GM19351 (cell line): ENCODE measurements at regions not wholly inside any gene's neighbourhood (a gene's known extent, or its start where the extent isn't known, plus 50 kb on each side); places are given as distances from the start of the nearest gene placed in this dataset.
"Not testable (repeated sequence)": the region's sequence is repeated elsewhere in the genome, so short reads cannot be mapped to it uniquely, and the experiment has no call there.

Experiments
- ATAC-seq: cut with Tn5 transposase; IDR thresholded peaks from one replicate; pipeline ENCODE4 v1.9.1; 2021; ENCODE audit warnings: mild to moderate bottlenecking, moderate library complexity; ENCODE audit not compliant: unreplicated experiment

- ATAC-seq, result no peak
Observed at GRCh38 chr4:177177541-177178081, 132.1 kb upstream of the NEIL3 start.

- no peak for ATAC-seq
Observed at GRCh38 chr4:177178246-177178645, 131.4 kb upstream of the NEIL3 start.

- ATAC-seq, result no peak
Observed at GRCh38 chr4:177182166-177182565, 127.5 kb upstream of the NEIL3 start.

- ATAC-seq, result no peak
Observed at GRCh38 chr4:177182728-177183127, 126.9 kb upstream of the NEIL3 start.

GRCh38 chr4:177185151-177185550, 124.5 kb upstream of the NEIL3 start:
- no peak for ATAC-seq

GRCh38 chr4:177185579-177185978, 124.1 kb upstream of the NEIL3 start:
- ATAC-seq, result no peak

- ATAC-seq, result no peak
Observed at GRCh38 chr4:177187371-177187770, 122.3 kb upstream of the NEIL3 start.

GRCh38 chr4:177190995-177191580, 118.6 kb upstream of the NEIL3 start:
- no peak for ATAC-seq

GRCh38 chr4:177191586-177191985, 118.1 kb upstream of the NEIL3 start:
- ATAC-seq, result no peak

- ATAC-seq, result no peak
Observed at GRCh38 chr4:177191991-177192390, 117.7 kb upstream of the NEIL3 start.

- ATAC-seq, result not testable (repeated sequence)
Observed at GRCh38 chr4:177193024-177193715, 116.5 kb upstream of the NEIL3 start.

GRCh38 chr4:177194906-177195305, 114.8 kb upstream of the NEIL3 start:
- no peak for ATAC-seq

GRCh38 chr4:177196615-177197014, 113.1 kb upstream of the NEIL3 start:
- no peak for ATAC-seq

- ATAC-seq, result no peak
Observed at GRCh38 chr4:177201614-177202013, 108.1 kb upstream of the NEIL3 start.

- no peak for ATAC-seq
Observed at GRCh38 chr4:177204126-177204525, 105.5 kb upstream of the NEIL3 start.

- no peak for ATAC-seq
Observed at GRCh38 chr4:177214935-177215334, 94.7 kb upstream of the NEIL3 start.

- no peak for ATAC-seq
Observed at GRCh38 chr4:177220376-177220775, 89.3 kb upstream of the NEIL3 start.

GRCh38 chr4:177222781-177223180, 86.9 kb upstream of the NEIL3 start:
- no peak for ATAC-seq

- peak; percentile 94 for ATAC-seq
Observed at GRCh38 chr4:177225605-177226004, 84.1 kb upstream of the NEIL3 start.

GRCh38 chr4:177227636-177228035, 82.0 kb upstream of the NEIL3 start:
- no peak for ATAC-seq

- ATAC-seq, result no peak
Observed at GRCh38 chr4:177228599-177228998, 81.1 kb upstream of the NEIL3 start.

GRCh38 chr4:177229331-177229730, 80.3 kb upstream of the NEIL3 start:
- ATAC-seq, result no peak

- no peak for ATAC-seq
Observed at GRCh38 chr4:177232473-177232872, 77.2 kb upstream of the NEIL3 start.
